GM18868 (cell line): ENCODE measurements at regions not wholly inside any gene's neighbourhood (a gene's known extent, or its start where the extent isn't known, plus 50 kb on each side); places are given as distances from the start of the nearest gene placed in this dataset.
"Not testable (repeated sequence)": the region's sequence is repeated elsewhere in the genome, so short reads cannot be mapped to it uniquely, and the experiment has no call there.

ENCODE experiments used
- ATAC-seq: cut with Tn5 transposase; IDR thresholded peaks from one replicate; pipeline ENCODE4 v1.9.1; 2021; ENCODE audit warnings: mild to moderate bottlenecking, moderate library complexity; ENCODE audit not compliant: unreplicated experiment

DNA sequence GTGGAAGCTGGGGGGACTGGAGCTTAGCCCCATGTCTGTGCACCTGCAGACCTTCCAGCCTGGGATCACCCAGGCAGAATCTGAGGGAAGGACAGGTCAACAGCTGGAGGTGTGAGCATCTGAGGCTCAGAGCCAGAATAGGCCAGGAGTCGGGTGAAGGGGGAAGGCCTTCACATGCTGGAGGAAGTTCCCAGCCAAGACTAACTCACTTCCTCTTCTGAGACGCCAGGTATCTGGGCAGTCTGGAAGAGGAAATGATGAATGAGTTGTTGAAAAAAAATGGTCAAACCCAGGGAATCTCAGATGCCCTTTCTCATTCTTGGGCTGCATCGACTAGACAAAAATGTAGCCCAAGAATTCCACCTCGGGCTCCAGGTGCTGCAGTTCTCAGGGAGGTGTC, 73.6 kb upstream of the TIAM2 start:
- peak; percentile 92 for ATAC-seq

DNA sequence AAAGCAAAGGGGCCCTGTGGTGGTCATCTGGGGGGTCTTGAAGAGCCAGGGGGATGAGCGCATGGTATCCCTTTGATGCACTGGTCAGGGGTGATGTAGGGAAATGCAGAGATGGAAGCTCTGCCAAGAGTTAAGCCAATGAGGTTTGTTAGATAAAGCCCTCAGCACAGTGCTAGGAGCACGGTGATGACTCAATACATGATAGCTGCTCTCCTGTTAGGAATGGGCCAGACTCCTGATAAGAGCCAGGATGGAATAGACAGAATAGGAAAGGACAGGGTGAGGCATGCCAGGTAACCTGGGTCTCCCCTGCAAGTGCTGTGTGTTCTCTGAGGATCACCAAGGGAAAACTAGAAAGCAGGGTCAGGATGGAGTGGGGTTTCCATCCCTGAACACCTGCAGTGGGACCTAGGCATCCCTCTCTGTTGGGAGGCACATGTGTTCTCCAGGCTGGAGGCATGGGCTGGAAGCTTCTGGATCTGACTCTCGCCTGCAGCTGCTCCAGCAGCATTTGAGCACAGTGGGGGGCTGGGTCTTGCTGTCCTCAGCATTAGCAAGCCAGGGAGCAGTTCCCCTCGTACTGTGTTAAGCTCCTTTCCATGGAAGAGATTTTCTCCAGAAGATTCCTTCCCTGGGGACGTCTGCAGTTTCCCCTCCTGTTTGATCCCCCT, 71.8 kb upstream of the TIAM2 start:
- no peak for ATAC-seq

DNA sequence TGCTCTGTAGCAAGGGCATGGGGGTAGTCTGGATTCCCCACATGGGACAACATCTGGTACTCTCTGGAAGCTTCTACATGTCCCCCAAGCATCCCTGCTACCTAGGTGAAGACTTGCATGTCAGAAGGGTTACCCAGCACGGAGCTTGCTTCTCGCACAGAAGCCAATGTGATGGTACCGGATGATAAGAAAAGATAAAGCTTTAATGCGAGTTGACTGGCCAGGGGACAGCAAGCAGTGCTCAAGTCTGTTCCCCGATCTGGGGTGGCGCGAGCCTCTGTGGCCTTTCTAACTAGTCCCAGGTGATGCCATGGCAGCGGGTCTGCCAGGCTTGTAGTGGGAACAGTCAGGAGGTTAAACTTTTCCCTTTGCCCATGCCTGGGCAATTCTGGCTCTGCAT, 70.0 kb upstream of the TIAM2 start:
- no peak for ATAC-seq

GRCh38 chr6:154926366-154926765, 68.7 kb upstream of the TIAM2 start:
- no peak for ATAC-seq

GRCh38 chr6:154928325-154928922, 66.7 kb upstream of the TIAM2 start:
- ATAC-seq: peak; percentile 70

DNA sequence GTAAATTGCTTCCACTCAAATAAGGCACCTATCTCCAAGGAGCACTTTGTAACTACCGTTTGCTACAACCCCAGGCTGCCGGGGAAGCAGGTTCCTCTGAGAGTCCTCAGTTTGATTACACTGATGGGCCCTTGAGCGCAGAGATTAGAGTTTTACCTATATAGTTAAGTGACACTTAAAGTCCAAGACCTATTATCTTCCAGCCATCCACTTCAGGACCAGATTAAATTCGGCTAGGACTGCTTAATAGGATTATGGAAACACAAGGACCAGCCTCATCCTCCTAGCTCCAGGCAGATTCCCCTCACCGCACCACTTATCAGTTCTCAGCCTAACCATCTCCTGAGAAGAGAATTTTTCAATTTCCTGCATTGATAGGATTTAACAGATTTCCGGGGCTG, 64.7 kb upstream of the TIAM2 start:
- no peak for ATAC-seq

DNA sequence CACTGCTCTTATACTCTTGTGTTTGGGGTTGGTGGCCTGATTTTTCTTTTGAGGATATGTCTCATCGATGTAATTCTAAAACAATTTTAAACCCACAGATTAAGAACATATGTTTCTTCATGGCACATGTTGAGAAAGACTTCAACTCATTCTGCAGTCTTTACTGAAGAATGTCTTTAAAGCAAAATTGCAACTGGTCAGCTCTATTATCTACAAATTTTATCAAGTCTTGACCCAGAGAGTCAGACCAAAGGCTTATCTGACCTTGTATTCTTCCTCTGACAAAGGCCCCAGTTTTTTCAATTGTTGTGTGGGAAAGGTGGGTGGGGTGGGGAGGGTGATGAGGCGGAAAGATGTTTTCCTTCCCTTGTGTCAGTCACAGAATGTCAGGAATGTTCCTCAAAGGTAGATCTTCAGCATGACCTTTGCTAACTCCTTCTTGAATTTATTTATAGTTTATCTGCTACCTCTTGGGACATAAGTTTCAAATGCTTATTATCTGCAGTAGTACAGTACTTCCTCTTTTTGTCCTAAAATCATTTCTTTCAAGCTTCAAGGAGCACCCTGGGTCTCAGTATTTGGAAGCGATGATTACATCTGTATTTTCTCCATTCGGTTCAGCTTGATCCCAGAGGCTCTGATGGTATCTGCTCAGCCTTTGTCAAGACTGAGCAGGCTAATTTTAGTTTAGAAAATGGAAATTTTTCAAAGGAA, 63.2 kb upstream of the TIAM2 start:
- ATAC-seq: peak; percentile 65

DNA sequence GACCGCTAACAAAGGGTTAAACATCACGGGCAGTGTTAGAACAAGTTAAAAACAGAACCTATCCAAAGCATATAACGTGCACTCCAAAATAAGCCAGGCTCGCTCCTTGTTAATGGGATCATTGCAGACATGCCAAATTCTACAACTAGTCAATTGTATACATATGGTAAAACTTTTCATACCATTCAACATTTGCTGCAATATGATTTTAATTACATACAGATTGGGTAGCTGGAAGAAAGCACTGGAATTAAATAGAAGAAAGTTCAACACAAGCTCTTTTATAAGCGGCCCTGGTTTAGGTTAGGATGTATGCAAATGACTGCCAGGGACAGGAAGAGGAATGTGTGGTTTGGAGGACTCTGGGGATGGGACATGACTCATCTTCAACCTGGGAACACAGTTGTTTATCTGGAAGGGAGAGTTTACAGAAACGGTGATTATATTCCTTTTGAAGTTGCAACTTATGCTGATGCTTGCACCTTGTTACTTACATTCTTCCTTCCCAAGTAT, 62.5 kb upstream of the TIAM2 start:
- ATAC-seq: no peak

DNA sequence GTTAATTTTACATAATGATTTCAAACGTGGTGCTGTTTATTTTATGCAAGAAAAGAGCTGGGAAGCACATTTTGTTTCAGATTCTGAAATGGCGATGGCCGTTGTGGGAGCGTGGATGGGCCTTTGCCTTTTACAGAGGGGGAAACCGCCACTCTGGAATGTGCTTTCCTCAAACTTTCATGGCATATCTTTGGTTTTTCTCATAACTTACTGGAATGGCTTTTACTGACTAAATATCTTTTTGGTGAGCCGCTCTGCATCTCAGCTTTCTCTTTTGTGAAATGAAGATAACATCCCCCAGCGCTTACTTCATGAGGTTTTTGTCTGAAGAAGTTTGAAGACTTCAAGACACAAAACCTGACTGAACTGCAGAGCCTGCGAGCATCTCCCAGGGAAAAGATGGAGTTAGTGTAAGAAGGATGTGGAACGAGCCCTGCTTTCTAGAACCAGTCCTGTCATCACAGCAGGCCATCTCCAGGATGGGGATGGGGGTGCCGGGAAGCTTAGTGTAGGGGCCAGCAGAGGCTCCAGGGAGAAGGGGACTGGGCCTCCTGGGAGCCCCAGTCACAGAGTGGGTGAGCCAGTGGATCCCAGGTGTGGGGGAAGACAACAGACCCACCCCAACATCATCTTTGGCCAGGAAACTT, 61.8 kb upstream of the TIAM2 start:
- no peak for ATAC-seq

GRCh38 chr6:154937306-154938220, 57.6 kb upstream of the TIAM2 start:
- no peak for ATAC-seq

- no peak for ATAC-seq
Measured at GRCh38 chr6:154938221-154938580, 56.9 kb upstream of the TIAM2 start.

GRCh38 chr6:154938727-154939285, 56.3 kb upstream of the TIAM2 start:
- ATAC-seq: not testable (repeated sequence)

- no peak for ATAC-seq
Measured at GRCh38 chr6:154942770-154943169, 52.3 kb upstream of the TIAM2 start.

GRCh38 chr6:154945271-154945890, 49.7 kb upstream of the TIAM2 start:
- no peak for ATAC-seq
